GM21825 (cell line): ENCODE measurements at regions not wholly inside any gene's neighbourhood (a gene's known extent, or its start where the extent isn't known, plus 50 kb on each side); places are given as distances from the start of the nearest gene placed in this dataset.

Experiments used
- ATAC-seq: cut with Tn5 transposase; IDR thresholded peaks from one replicate; pipeline ENCODE4 v1.9.1; 2021; ENCODE audit warnings: mild to moderate bottlenecking, moderate library complexity; ENCODE audit not compliant: unreplicated experiment

GRCh38 chr15:31801152-31801551, 229.2 kb upstream of the CHRNA7 start:
- no peak for ATAC-seq

- ATAC-seq = no peak
Observed at GRCh38 chr15:31802761-31803160, 227.6 kb upstream of the CHRNA7 start.

GRCh38 chr15:31803388-31803884, 226.9 kb upstream of the CHRNA7 start:
- no peak for ATAC-seq

GRCh38 chr15:31805090-31805662, 225.1 kb upstream of the CHRNA7 start:
- ATAC-seq = no peak

GRCh38 chr15:31806106-31806505, 224.2 kb upstream of the CHRNA7 start:
- ATAC-seq = no peak

GRCh38 chr15:31811641-31812040, 218.7 kb upstream of the CHRNA7 start:
- ATAC-seq = no peak

GRCh38 chr15:31814082-31814481, 216.2 kb upstream of the CHRNA7 start:
- ATAC-seq = no peak

- no peak for ATAC-seq
Observed at GRCh38 chr15:31815411-31816155, 214.7 kb upstream of the CHRNA7 start.

GRCh38 chr15:31822463-31822862, 207.9 kb upstream of the CHRNA7 start:
- no peak for ATAC-seq

- ATAC-seq = no peak
Observed at GRCh38 chr15:31824024-31824423, 206.3 kb upstream of the CHRNA7 start.

- no peak for ATAC-seq
Observed at GRCh38 chr15:31828594-31828993, 201.7 kb upstream of the CHRNA7 start.

- ATAC-seq = no peak
Observed at GRCh38 chr15:31830591-31830990, 199.7 kb upstream of the CHRNA7 start.

- ATAC-seq = no peak
Observed at GRCh38 chr15:31831596-31831995, 198.7 kb upstream of the CHRNA7 start.

- ATAC-seq = no peak
Observed at GRCh38 chr15:31834654-31835053, 195.7 kb upstream of the CHRNA7 start.

GRCh38 chr15:31839388-31839787, 190.9 kb upstream of the CHRNA7 start:
- ATAC-seq = no peak

GRCh38 chr15:31840849-31841476, 189.4 kb upstream of the CHRNA7 start:
- ATAC-seq = no peak

GRCh38 chr15:31842532-31843195, 187.7 kb upstream of the CHRNA7 start:
- ATAC-seq = no peak

- no peak for ATAC-seq
Observed at GRCh38 chr15:31843426-31844055, 186.8 kb upstream of the CHRNA7 start.

GRCh38 chr15:31845791-31846190, 184.5 kb upstream of the CHRNA7 start:
- ATAC-seq = no peak

GRCh38 chr15:31847961-31848360, 182.4 kb upstream of the CHRNA7 start:
- ATAC-seq = no peak

- no peak for ATAC-seq
Observed at GRCh38 chr15:31848621-31849020, 181.7 kb upstream of the CHRNA7 start.
